ENCODE measurements at regions not wholly inside any gene's neighbourhood (a gene's known extent, or its start where the extent isn't known, plus 50 kb on each side); places are given as distances from the start of the nearest gene placed in this dataset.
"Not testable (repeated sequence)": the region's sequence is repeated elsewhere in the genome, so short reads cannot be mapped to it uniquely, and the experiment has no call there.

- no peaks in the 10 kb centered on the region for H3K36me3 Mint-ChIP-seq (ENCODE audit: insufficient read depth, unreplicated experiment)
These were observed 221.9 kb upstream of the ALCAM start for GRCh38 chr3:105144837-105145236.

GRCh38 chr3:105145511-105145910 is 221.2 kb upstream of the ALCAM start:
- no peaks in the 10 kb centered on the region for H3K27me3 Mint-ChIP-seq (ENCODE audit: insufficient read depth, unreplicated experiment)

More at GRCh38 chr3:105144837-105145236, 221.9 kb upstream of the ALCAM start:
- no peak for TF ChIP-seq CTCF (IDR thresholded peaks at IDR 0.05; ENCODE audit: unreplicated experiment)
- BruUV-seq (replicated peaks): no TSS peak
- CTCF ChIA-PET: interaction anchor here (0.6 kb wide), 1 partner anchor 557 kb away, joined by 3 read pairs; no protein-coding TSS in a partner anchor
- POLR2A ChIA-PET: no interaction called here
- H3K4me1 Mint-ChIP-seq (ENCODE audit: insufficient read depth, unreplicated experiment): peaks cover 8% of the 10 kb centered on the region
- no peak for DNase-seq (ENCODE audit: unreplicated experiment)
- peaks cover 6% of the 10 kb centered on the region for H3K9me3 Mint-ChIP-seq (ENCODE audit: unreplicated experiment)
- no peak overlapping the region for H3K4me3 Mint-ChIP-seq (ENCODE audit: unreplicated experiment)
- intact Hi-C loops (cut with micrococcal nuclease): no loop called here
- no peaks in the 10 kb centered on the region for H3K27me3 Mint-ChIP-seq (ENCODE audit: insufficient read depth, unreplicated experiment)
- no peak overlapping the region for H3K27ac Mint-ChIP-seq (ENCODE audit: low read depth, unreplicated experiment)

GRCh38 chr3:105149197-105149596 is 217.5 kb upstream of the ALCAM start:
- CTCF ChIA-PET; H3K27ac Mint-ChIP-seq (ENCODE audit: low read depth, unreplicated experiment); DNase-seq (ENCODE audit: unreplicated experiment); H3K4me1 Mint-ChIP-seq (ENCODE audit: insufficient read depth, unreplicated experiment); H3K36me3 Mint-ChIP-seq (ENCODE audit: insufficient read depth, unreplicated experiment); H3K27me3 Mint-ChIP-seq (ENCODE audit: insufficient read depth, unreplicated experiment); H3K9me3 Mint-ChIP-seq (ENCODE audit: unreplicated experiment); BruUV-seq (replicated peaks); H3K4me3 Mint-ChIP-seq (ENCODE audit: unreplicated experiment); intact Hi-C loops (cut with micrococcal nuclease): not testable (repeated sequence)
- POLR2A ChIA-PET: interaction anchor here (0.7 kb wide), 1 partner anchor 331 kb away, joined by 4 read pairs; no protein-coding TSS in a partner anchor

More at GRCh38 chr3:105145511-105145910, 221.2 kb upstream of the ALCAM start:
- TF ChIP-seq CTCF (IDR thresholded peaks at IDR 0.05; ENCODE audit: unreplicated experiment): no peak
- Mint-ChIP-seq H3K9me3 (ENCODE audit: unreplicated experiment) (peaks cover 9% of the 10 kb centered on the region), H3K4me3 (ENCODE audit: unreplicated experiment) (no peak overlapping the region), H3K36me3 (ENCODE audit: insufficient read depth, unreplicated experiment) (no peaks in the 10 kb centered on the region), H3K4me1 (ENCODE audit: insufficient read depth, unreplicated experiment) (peaks cover 8% of the 10 kb centered on the region), H3K27ac (ENCODE audit: low read depth, unreplicated experiment) (no peak overlapping the region)
- CTCF ChIA-PET: no interaction called here
- no peak for DNase-seq (ENCODE audit: unreplicated experiment)
- intact Hi-C loops (cut with micrococcal nuclease): no loop called here
- no TSS peak for BruUV-seq (replicated peaks)
- POLR2A ChIA-PET: no interaction called here

- intact Hi-C loops (cut with micrococcal nuclease): no loop called here
These were observed 213.7 kb upstream of the ALCAM start for GRCh38 chr3:105152987-105153386.

More at GRCh38 chr3:105152987-105153386, 213.7 kb upstream of the ALCAM start:
- H3K4me3 Mint-ChIP-seq (ENCODE audit: unreplicated experiment): no peak overlapping the region
- H3K27ac Mint-ChIP-seq (ENCODE audit: low read depth, unreplicated experiment): no peak overlapping the region
- ChIA-PET CTCF (interaction anchor here (0.6 kb wide), 1 partner anchor 124 kb away, joined by 3 read pairs; no protein-coding TSS in a partner anchor), POLR2A (no interaction called here)
- no peaks in the 10 kb centered on the region for H3K27me3 Mint-ChIP-seq (ENCODE audit: insufficient read depth, unreplicated experiment)
- DNase-seq (ENCODE audit: unreplicated experiment): no peak
- H3K4me1 Mint-ChIP-seq (ENCODE audit: insufficient read depth, unreplicated experiment): no peaks in the 10 kb centered on the region
- no peak for TF ChIP-seq CTCF (IDR thresholded peaks at IDR 0.05; ENCODE audit: unreplicated experiment)
- BruUV-seq (replicated peaks): no TSS peak
- no peaks in the 10 kb centered on the region for H3K36me3 Mint-ChIP-seq (ENCODE audit: insufficient read depth, unreplicated experiment)
- peaks cover 9% of the 10 kb centered on the region for H3K9me3 Mint-ChIP-seq (ENCODE audit: unreplicated experiment)
